Muscle of leg (tissue), 3 donors: ENCODE measurements at regions not wholly inside any gene's neighbourhood (a gene's known extent, or its start where the extent isn't known, plus 50 kb on each side); places are given as distances from the start of the nearest gene placed in this dataset.

Experiments
- DNase-seq: peaks from one replicate; pipeline ENCODE4 v3.0.0; 2013
- H3K27ac ChIP-seq: one replicate; pipeline ENCODE4 v1.5.1; 2013; ENCODE audit warnings: mild to moderate bottlenecking, low read length, control low read depth
- H3K27me3 ChIP-seq: one replicate; pipeline ENCODE4 v1.6.1; 2013; ENCODE audit warnings: low read length; ENCODE audit not compliant: control insufficient read depth, insufficient read depth
- H3K36me3 ChIP-seq: one replicate; pipeline ENCODE4 v1.6.1; 2013; ENCODE audit warnings: low read length; ENCODE audit not compliant: control insufficient read depth, insufficient read depth
- H3K4me1 ChIP-seq: one replicate; pipeline ENCODE4 v1.6.1; 2013; ENCODE audit warnings: low read length; ENCODE audit not compliant: control insufficient read depth, insufficient read depth
- H3K4me3 ChIP-seq: one replicate; pipeline ENCODE4 v1.5.1; 2013; ENCODE audit warnings: low read length, control low read depth
- H3K9me3 ChIP-seq: replicated peaks from 2 replicates; pipeline ENCODE4 v1.6.1; 2013; ENCODE audit warnings: low read depth, low read length; ENCODE audit not compliant: control insufficient read depth
- WGBS: methylation state at CpG from one replicate; pipeline ENCODE4 v1.1.5; 2013; ENCODE audit warnings: missing lambda C conversion rate; ENCODE audit not compliant: insufficient coverage; 5-methylcytosine and 5-hydroxymethylcytosine counted together

DNA sequence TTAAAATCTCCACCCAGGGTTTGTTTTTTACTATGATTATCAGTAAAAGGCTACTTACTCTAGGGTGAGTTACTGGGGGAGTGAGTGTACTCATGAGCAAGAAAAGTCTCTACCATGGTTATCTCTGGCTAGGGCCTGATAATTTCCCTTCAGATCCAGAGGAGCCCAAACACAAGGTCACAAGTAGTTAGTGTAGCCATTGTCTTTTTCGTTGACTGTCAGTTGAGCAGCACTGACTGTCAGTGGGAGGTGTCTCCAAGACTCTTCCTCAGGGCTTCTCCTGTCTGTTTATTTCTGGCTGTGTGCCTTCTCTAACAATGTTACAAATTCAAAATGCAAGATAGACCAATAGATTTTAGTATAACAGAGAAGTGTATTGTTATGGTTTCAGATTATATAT lies 181.2 kb upstream of the MIS18BP1 start:
- no peaks in the 10 kb centered on the region for H3K27me3 ChIP-seq

DNA sequence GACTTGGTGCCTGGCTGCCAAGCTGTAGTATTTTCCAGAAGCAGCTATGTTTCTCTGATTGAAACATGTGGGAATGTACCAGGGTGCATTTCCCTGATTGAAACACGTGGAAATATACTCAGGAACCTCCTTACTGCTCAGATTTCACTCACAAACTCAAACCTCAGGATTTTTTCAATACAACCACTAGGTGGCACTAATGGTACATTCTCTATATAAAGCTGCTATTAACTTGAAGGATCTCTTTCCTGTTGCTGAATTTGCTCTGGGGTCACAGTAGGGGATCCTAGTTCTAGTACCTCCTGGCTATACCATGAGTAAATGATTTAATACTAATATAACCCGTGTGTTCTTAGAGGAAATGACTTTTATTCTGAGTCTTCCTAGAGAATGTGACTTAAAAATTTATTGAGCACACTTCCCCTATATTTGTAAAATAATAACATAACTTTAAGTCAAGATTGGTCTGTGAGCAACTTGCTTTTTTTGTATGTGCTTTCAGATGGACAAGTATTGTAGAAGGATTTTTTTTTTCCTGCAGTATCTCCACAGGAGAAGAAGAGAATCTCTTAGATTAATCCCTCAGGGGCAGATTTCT lies 173.8 kb upstream of the MIS18BP1 start:
- no peaks in the 10 kb centered on the region for H3K9me3 ChIP-seq
- H3K36me3 ChIP-seq: no peaks in the 10 kb centered on the region
- H3K4me1 ChIP-seq: no peaks in the 10 kb centered on the region
- H3K27me3 ChIP-seq: no peaks in the 10 kb centered on the region
- no CpG with 5 or more reads among the region's 2 CpGs for WGBS
- peak; percentile 25 for DNase-seq
- H3K27ac ChIP-seq: no peak overlapping the region
- no peak overlapping the region for H3K4me3 ChIP-seq

More for the DNA sequence above, 181.2 kb upstream of the MIS18BP1 start:
- WGBS: 80% methylated on average over 1 of the region's 1 CpG
- H3K36me3 ChIP-seq: no peaks in the 10 kb centered on the region
- no peak for DNase-seq
- no peaks in the 10 kb centered on the region for H3K4me1 ChIP-seq
- H3K4me3 ChIP-seq: no peak overlapping the region
- no peaks in the 10 kb centered on the region for H3K9me3 ChIP-seq
- no peak overlapping the region for H3K27ac ChIP-seq

DNA sequence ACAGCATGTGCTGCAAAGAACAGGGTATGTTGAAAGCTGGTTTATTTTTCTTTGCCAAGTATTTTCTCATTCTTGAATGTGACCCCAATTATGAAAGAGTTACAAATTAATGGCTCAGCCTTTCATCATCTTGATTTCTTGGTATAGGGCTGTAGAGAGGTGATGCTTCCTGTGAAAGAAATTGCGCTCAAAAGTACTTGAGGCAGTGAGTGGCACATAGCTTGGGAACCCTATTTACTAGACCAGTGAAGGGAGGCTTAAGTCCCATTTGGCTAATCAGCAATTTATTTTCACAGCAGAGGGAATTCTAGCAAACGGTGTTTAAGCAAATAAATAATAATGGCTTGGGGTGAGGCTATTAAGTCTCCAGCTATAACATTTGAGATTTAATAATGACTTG lies 153.9 kb upstream of the MIS18BP1 start:
- peaks cover 7% of the 10 kb centered on the region for H3K9me3 ChIP-seq
- no peak overlapping the region for H3K27ac ChIP-seq
- WGBS: no CpG with 5 or more reads among the region's 2 CpGs
- no peaks in the 10 kb centered on the region for H3K4me1 ChIP-seq
- DNase-seq: no peak
- no peaks in the 10 kb centered on the region for H3K36me3 ChIP-seq
- H3K27me3 ChIP-seq: no peaks in the 10 kb centered on the region
- H3K4me3 ChIP-seq: no peak overlapping the region

DNA sequence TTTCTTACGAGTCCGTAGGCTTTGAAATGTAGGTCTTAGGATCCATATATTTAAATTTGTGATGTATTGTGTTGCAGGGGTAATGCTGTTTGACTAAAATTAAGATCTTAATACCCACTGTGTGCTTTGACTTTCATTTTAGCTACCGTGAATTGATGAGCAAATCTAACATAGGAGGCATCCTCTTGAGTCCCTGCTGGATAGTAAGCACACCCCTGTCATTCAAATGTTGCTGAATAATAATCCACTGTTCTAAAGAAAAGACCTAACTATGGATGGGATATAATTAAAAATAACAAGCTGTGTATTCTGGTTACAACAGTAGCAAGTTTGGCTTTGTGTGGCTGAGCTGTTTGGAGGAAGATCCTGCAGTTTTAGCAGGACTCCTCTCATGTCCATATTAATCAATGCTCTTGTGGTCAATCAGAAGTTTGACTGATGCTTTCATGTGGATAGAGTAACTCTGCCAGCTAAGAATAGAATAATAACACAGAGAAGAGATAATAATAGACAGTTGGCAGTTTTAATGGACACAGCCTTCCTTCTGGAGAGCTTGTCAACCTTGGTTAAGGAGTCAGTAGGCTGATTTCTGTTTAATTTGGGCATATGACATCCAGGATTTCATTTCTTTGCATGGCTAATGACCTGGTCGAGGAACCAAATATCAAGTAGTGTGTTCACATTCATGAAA lies 148.1 kb upstream of the MIS18BP1 start:
- Histone ChIP-seq H3K27ac (no peak overlapping the region), H3K4me3 (no peak overlapping the region), H3K36me3 (no peaks in the 10 kb centered on the region), H3K9me3 (no peaks in the 10 kb centered on the region), H3K27me3 (no peaks in the 10 kb centered on the region), H3K4me1 (no peaks in the 10 kb centered on the region)
- DNase-seq: no peak
- WGBS: no CpG with 5 or more reads among the region's 4 CpGs

DNA sequence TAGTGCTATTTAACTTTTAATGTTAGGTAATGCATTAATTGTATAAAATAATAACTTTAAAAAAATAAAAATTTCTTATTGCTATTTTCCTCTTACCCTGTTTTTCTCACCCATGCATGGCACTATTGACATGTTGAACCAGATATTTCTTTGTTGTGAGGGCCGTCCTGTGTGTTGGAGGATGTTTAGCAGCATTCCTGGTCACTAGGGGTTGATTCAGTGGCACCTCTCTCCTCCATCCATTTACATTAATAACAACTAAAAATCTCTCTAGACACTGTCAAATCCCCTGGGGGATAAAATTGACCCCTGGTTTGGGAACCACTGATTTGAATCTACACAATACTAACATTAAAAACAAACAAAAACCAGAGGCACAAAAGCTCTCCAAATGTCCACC lies 147.5 kb upstream of the MIS18BP1 start:
- H3K4me3 ChIP-seq: no peak overlapping the region

DNA sequence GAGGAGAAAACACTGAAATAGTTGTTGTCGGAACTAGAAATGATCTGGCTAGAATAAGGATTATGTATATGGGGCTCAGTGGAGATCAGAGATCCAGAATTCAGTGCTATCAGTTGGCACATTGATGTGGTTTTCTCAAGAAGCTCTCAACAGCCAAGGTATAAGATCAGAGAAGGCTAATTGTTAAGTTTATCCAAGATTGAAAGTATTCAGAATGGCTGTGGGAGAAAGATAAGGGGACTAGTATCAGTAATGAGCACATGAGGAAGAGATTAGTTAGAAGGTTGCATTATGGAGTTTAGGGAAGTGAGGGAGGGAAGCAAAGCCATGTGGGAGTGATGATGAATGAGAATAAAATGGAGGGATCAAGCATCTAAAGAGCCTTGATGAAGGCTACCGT lies 128.1 kb upstream of the MIS18BP1 start:
- Histone ChIP-seq H3K36me3 (no peaks in the 10 kb centered on the region), H3K4me1 (no peaks in the 10 kb centered on the region), H3K27ac (no peak overlapping the region), H3K4me3 (no peak overlapping the region), H3K27me3 (no peaks in the 10 kb centered on the region), H3K9me3 (no peaks in the 10 kb centered on the region)
- no peak for DNase-seq
- WGBS: 58% methylated on average over 1 of the region's 2 CpGs

More for the DNA sequence above, 147.5 kb upstream of the MIS18BP1 start:
- no peak for DNase-seq
- Histone ChIP-seq H3K27me3 (no peaks in the 10 kb centered on the region), H3K27ac (no peak overlapping the region), H3K4me1 (no peaks in the 10 kb centered on the region), H3K36me3 (no peaks in the 10 kb centered on the region), H3K9me3 (no peaks in the 10 kb centered on the region)
- WGBS: no CpG with 5 or more reads among the region's 1 CpG

DNA sequence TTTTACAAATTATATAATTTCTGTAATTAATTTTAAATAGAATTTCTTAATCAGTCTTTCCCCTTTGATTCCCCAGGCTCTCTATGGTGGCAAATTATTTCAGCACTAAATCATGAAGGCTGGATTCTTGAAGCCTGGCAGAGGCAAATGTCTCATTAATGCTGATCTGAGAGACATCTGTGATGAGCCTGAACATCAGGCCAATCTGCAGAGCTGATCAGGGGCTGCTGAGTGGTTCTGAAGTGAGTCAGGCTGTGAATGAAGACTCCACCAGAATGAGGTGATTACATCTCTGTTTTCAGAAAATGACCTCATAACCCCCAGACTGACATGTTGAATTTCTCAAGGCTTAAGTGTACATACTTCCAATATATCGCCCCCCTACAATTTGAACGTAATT lies 124.2 kb upstream of the MIS18BP1 start:
- H3K27me3 ChIP-seq: no peaks in the 10 kb centered on the region
- no peaks in the 10 kb centered on the region for H3K36me3 ChIP-seq
- H3K4me3 ChIP-seq: no peak overlapping the region
- WGBS: no CpG with 5 or more reads among the region's 2 CpGs
- H3K4me1 ChIP-seq: no peaks in the 10 kb centered on the region
- no peak overlapping the region for H3K27ac ChIP-seq
- no peak for DNase-seq
- no peaks in the 10 kb centered on the region for H3K9me3 ChIP-seq

DNA sequence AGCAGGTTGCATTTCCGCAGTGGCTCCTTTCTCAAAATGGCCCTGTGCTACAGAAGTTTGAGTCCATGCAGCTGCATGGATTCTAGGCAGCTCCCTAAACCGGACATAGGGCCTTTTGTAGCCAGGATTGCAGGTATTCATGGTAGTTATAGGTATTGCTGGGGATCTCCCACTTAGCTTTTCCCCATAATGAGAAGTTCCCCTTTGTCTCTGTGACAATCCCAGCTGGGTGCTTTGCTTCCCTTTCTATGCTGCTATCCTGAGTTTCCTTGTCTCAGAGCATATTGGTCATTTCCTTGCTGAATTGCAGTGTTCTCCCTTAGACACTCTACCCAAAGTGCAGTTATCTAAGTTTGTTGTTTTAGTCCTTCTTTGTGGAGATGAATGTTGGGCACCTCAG lies 120.9 kb upstream of the MIS18BP1 start:
- H3K4me1 ChIP-seq: no peaks in the 10 kb centered on the region
- no peaks in the 10 kb centered on the region for H3K9me3 ChIP-seq
- H3K36me3 ChIP-seq: no peaks in the 10 kb centered on the region
- H3K27me3 ChIP-seq: no peaks in the 10 kb centered on the region
- no peak for DNase-seq
- H3K27ac ChIP-seq: no peak overlapping the region
- H3K4me3 ChIP-seq: no peak overlapping the region
- WGBS: no CpG with 5 or more reads among the region's 2 CpGs

DNA sequence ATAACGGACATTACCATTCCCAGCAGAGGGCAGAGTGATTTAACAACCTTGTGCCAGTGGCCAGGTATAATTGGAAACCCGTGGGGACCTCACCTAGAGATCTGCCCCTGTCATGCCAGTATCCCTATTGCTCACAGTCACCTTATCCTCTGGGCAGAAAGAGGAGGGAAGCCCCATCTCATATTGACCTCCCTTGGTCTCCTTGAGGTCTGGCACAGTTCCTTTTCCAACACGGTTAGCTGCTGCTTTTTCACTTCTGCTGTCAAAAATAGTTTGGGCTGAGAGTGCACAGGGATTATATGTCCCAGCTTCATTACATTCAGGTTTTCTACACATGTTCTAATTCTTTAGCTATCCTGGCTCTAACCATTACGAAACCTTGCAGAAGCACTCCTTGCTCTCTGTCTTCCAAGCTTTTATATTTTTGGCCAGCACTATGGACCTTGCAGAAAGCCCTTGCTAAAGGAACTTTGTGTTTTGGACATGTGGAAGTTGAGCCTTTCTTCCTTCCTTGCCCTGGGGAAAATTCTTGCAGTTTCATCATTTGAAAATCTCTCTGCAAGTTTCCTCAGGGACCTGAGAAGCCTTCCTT lies 111.7 kb upstream of the MIS18BP1 start:
- Histone ChIP-seq H3K36me3 (no peaks in the 10 kb centered on the region), H3K4me1 (no peaks in the 10 kb centered on the region), H3K27me3 (no peaks in the 10 kb centered on the region), H3K27ac (no peak overlapping the region), H3K4me3 (no peak overlapping the region), H3K9me3 (no peaks in the 10 kb centered on the region)
- WGBS: 28% methylated on average over 2 of the region's 4 CpGs
- DNase-seq: peak; percentile 21

DNA sequence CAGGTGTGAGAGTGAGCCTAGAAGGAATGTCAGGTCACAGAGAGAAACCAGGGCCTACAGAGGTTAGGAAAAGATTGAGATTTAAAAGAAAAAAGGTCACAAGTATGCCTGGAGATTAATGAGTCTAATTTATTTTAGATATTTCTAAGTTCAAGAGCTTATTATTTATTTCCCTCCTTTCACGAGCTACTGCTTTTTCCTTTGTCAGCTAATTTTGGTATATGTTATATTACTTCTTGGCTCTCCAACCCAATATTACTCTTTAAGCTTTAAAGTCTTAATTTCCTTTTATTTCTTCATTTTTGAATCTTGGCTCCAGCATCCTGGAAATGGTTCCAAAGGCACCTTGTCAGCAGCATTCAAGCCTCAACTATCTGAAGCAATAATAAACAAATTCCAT lies 109.5 kb upstream of the MIS18BP1 start:
- DNase-seq: no peak
- Histone ChIP-seq H3K27me3 (no peaks in the 10 kb centered on the region), H3K4me3 (no peak overlapping the region), H3K36me3 (no peaks in the 10 kb centered on the region), H3K27ac (no peak overlapping the region), H3K9me3 (no peaks in the 10 kb centered on the region), H3K4me1 (no peaks in the 10 kb centered on the region)
- no CpG with 5 or more reads among the region's 1 CpG for WGBS
